DMS153 (cell line): ENCODE measurements at regions not wholly inside any gene's neighbourhood (a gene's known extent, or its start where the extent isn't known, plus 50 kb on each side); places are given as distances from the start of the nearest gene placed in this dataset.
"Not testable (repeated sequence)": the region's sequence is repeated elsewhere in the genome, so short reads cannot be mapped to it uniquely, and the experiment has no call there.

Experiments used
- DNase-seq: peaks from one replicate; lab custom pipeline; 2025; lab: John Stamatoyannopoulos, UW

GRCh38 chr6:156191895-156192294 is 585.3 kb upstream of the ARID1B start:
- no peak for DNase-seq

GRCh38 chr6:156191390-156191789 is 585.8 kb upstream of the ARID1B start:
- not testable (repeated sequence) for DNase-seq

- DNase-seq = peak; percentile 63
These were observed 586.9 kb upstream of the ARID1B start for GRCh38 chr6:156190270-156190669.

GRCh38 chr6:156189714-156190113 is 587.5 kb upstream of the ARID1B start:
- no peak for DNase-seq

- peak; percentile 6 for DNase-seq
These were observed 588.0 kb upstream of the ARID1B start for GRCh38 chr6:156189195-156189594.

GRCh38 chr6:156185113-156185512 is 592.1 kb upstream of the ARID1B start:
- no peak for DNase-seq

GRCh38 chr6:156183678-156184077 is 593.5 kb upstream of the ARID1B start:
- DNase-seq = no peak

- no peak for DNase-seq
These were observed 594.8 kb upstream of the ARID1B start for GRCh38 chr6:156182356-156182755.

- no peak for DNase-seq
These were observed 595.7 kb upstream of the ARID1B start for GRCh38 chr6:156181506-156181905.

GRCh38 chr6:156175971-156176421 is 601.2 kb upstream of the ARID1B start:
- DNase-seq = peak; percentile 58

- no peak for DNase-seq
These were observed 601.7 kb upstream of the ARID1B start for GRCh38 chr6:156175433-156175832.

- DNase-seq = no peak
These were observed 602.9 kb upstream of the ARID1B start for GRCh38 chr6:156174031-156174890.

GRCh38 chr6:156169371-156169770 is 607.8 kb upstream of the ARID1B start:
- no peak for DNase-seq

GRCh38 chr6:156167625-156168071 is 609.5 kb upstream of the ARID1B start:
- peak; percentile 14 for DNase-seq

- DNase-seq = no peak
These were observed 610.1 kb upstream of the ARID1B start for GRCh38 chr6:156167016-156167624.

GRCh38 chr6:156166093-156166492 is 611.1 kb upstream of the ARID1B start:
- no peak for DNase-seq

GRCh38 chr6:156164701-156165452 is 612.3 kb upstream of the ARID1B start:
- no peak for DNase-seq

- no peak for DNase-seq
These were observed 613.9 kb upstream of the ARID1B start for GRCh38 chr6:156163311-156163710.

- DNase-seq = no peak
These were observed 615.7 kb upstream of the ARID1B start for GRCh38 chr6:156161471-156161870.

- DNase-seq = no peak
These were observed 616.4 kb upstream of the ARID1B start for GRCh38 chr6:156160795-156161165.

GRCh38 chr6:156160007-156160794 is 617.0 kb upstream of the ARID1B start:
- no peak for DNase-seq

- no peak for DNase-seq
These were observed 622.3 kb upstream of the ARID1B start for GRCh38 chr6:156154896-156155295.
